HG03457 (cell line): ENCODE measurements at regions not wholly inside any gene's neighbourhood (a gene's known extent, or its start where the extent isn't known, plus 50 kb on each side); places are given as distances from the start of the nearest gene placed in this dataset.

Experiments
- ATAC-seq: cut with Tn5 transposase; IDR thresholded peaks from one replicate; pipeline ENCODE4 v1.9.1; 2021; ENCODE audit warnings: moderate number of reproducible peaks; ENCODE audit not compliant: unreplicated experiment

DNA sequence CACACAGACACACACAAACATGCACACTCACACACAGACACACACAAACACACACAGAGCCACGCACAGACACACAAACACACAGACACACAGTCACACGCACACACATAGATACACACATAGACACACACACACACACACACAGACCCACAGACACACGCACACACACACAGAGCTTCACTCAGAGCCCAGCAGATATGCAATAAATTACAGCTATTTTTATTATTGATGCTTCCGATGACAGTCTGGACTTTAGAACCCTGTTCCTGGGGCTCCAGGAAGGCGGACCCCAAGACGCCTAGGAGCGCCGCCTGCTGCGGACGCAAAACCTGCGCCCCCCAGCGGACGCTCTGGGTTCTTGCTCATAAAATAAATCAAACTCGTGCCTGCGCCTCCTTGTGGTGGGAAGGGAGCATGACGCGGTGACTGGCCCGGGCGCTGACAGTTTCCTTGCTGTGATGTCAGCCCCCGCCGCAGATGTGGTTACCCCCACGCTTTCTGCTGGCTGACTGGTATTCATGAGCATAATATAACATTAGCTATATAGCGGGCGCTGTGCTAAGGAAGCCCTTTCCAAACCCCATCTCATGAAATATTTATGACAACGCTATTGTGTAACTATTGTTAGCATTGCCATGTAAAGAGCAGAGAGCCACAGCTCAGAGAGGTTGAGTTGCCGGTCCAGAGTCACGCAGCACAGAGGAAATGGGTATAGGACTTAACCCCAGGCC, 64.4 kb upstream of the TM9SF2 start:
- ATAC-seq, result peak; percentile 36

DNA sequence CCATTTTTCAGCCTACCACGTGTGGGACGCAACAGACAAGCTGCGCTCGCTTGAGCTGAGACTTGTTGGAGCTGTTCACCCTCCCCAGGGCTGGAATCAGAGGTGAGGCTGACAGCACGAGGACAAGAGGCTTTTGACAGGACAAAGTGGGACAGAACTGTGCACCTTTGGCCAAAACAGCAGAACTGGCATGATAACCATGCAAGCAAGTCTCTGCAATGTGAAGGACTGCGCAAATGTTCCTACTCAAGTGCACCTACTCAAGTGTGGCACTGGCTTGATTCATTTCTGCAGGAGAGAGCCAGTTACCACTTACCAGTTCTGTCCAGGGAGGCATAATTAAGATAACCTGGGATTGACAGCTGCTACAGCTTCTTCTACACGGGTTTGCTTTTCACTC, 62.2 kb upstream of the TM9SF2 start:
- ATAC-seq, result no peak

GRCh38 chr13:99439850-99440604, 61.2 kb upstream of the TM9SF2 start:
- no peak for ATAC-seq

- no peak for ATAC-seq
These were observed 58.9 kb upstream of the TM9SF2 start for GRCh38 chr13:99442273-99442895.

DNA sequence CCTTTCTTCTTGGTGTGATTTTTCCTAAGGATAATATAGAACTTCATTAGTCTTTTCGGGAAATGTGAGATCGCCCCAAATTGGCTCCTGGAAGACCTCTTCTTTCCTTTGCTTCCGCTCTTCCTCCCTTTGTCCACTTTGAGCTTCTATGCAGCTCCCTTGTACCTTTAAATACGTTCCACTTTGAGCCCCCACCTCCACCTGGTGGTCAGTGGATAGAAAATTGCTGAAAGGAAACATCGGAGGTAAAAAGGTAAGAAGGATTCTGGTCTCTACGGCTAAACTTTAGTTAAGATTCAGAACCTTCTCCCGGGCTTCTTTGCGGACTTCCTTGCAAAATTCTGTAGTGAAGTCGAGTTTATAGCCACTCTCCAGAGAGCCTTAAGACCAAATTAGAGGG, 55.0 kb upstream of the TM9SF2 start:
- ATAC-seq, result no peak

DNA sequence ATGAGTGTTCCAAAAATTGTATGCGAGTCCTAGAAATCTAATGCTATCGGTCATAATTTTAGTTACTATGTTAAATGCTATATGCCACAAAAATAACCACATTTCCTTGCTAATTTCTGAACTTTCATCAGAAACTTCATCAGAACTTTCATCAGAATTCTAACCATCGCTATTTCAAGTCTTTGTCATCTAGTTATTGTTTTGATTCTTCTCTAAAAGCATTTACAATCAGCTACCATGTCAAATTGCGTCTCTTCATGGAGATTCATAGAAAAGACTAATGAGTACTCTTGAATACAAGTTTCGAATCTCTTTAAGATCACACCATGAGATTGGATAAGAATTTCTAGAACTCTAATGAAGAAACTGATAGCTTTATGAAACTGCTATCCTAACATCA, 52.7 kb upstream of the TM9SF2 start:
- no peak for ATAC-seq

DNA sequence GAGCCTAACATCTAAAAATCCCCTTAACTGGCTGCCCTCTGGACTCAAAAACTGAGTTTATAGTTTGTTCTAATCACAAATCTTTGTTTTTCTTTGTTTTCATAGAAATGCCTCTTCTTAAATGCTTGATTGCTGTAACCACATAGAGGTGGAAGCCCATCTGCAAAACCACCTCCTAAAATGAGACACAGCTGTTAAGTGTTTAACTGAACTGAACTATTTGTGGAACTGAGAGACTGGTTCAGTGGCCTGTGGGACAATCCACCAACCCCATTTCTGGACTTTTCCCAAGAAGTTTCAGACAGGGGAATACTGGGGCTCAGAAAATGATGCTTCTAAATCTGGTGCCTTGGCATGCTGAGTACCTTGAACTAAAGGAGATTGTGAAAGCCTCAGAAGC, 50.9 kb upstream of the TM9SF2 start:
- ATAC-seq, result no peak
